ENCODE measurements at regions not wholly inside any gene's neighbourhood (a gene's known extent, or its start where the extent isn't known, plus 50 kb on each side); places are given as distances from the start of the nearest gene placed in this dataset.
"Not testable (repeated sequence)": the region's sequence is repeated elsewhere in the genome, so short reads cannot be mapped to it uniquely, and the experiment has no call there.

GRCh38 chr5:136455409-136455808 is 90.1 kb upstream of the TRPC7 start:
- intact Hi-C loops (cut with micrococcal nuclease), result no loop called here
- no peak for DNase-seq
- peaks cover 0 to 6% (median 0%) of the 10 kb centered on the region in 8 donors for H3K9me3 Mint-ChIP-seq
- H3K4me1 ChIP-seq (ENCODE audit: insufficient read depth, low read length), result no peaks in the 10 kb centered on the region
- H3K27me3 ChIP-seq (ENCODE audit: insufficient read depth, low read length), result no peaks in the 10 kb centered on the region
- H3K27ac Mint-ChIP-seq, result no peak overlapping the region
- H3K36me3 ChIP-seq (ENCODE audit: insufficient read depth, low read length), result no peaks in the 10 kb centered on the region
- ChIA-PET CTCF (ENCODE audit: partially characterized antibody) (no interaction called here), POLR2A (ENCODE audit: partially characterized antibody) (no interaction called here)
- H3K4me1 Mint-ChIP-seq, result no peaks in the 10 kb centered on the region
- no peak overlapping the region for H3K4me3 Mint-ChIP-seq
- no peak overlapping the region for H3K4me3 ChIP-seq (ENCODE audit: low read length in 2 of 2)
- no peak overlapping the region for H3K27ac ChIP-seq (ENCODE audit: low read depth, low read length)
- no peaks in the 10 kb centered on the region for H3K27me3 Mint-ChIP-seq
- no peaks in the 10 kb centered on the region for H3K36me3 Mint-ChIP-seq
- no peaks in the 10 kb centered on the region for H3K9me3 ChIP-seq (ENCODE audit: control insufficient read depth in 1 of 2, low read length in 2 of 2)

GRCh38 chr5:136453986-136454758 is 88.8 kb upstream of the TRPC7 start:
- POLR2A ChIA-PET (ENCODE audit: partially characterized antibody), result interaction anchor here (0.6 kb wide), 1 partner anchor 33 kb away, joined by 3 read pairs; no protein-coding TSS in a partner anchor
- CTCF ChIA-PET (ENCODE audit: partially characterized antibody), result no interaction called here

GRCh38 chr5:136453199-136453598 is 87.9 kb upstream of the TRPC7 start:
- Histone ChIP-seq H3K9me3 (ENCODE audit: control insufficient read depth in 1 of 2, low read length in 2 of 2) (no peaks in the 10 kb centered on the region), H3K27ac (ENCODE audit: low read depth, low read length) (no peak overlapping the region), H3K27me3 (ENCODE audit: insufficient read depth, low read length) (no peaks in the 10 kb centered on the region), H3K4me1 (ENCODE audit: insufficient read depth, low read length) (no peaks in the 10 kb centered on the region), H3K4me3 (ENCODE audit: low read length in 2 of 2) (no peak overlapping the region), H3K36me3 (ENCODE audit: insufficient read depth, low read length) (no peaks in the 10 kb centered on the region)
- ChIA-PET POLR2A (ENCODE audit: partially characterized antibody) (no interaction called here), CTCF (ENCODE audit: partially characterized antibody) (no interaction called here)
- H3K27me3 Mint-ChIP-seq, result no peaks in the 10 kb centered on the region
- intact Hi-C loops (cut with micrococcal nuclease), result no loop called here
- peaks cover 0 to 15% (median 0%) of the 10 kb centered on the region in 8 donors for H3K9me3 Mint-ChIP-seq
- DNase-seq, result no peak
- H3K36me3 Mint-ChIP-seq, result no peaks in the 10 kb centered on the region
- no peak overlapping the region for H3K27ac Mint-ChIP-seq
- no peaks in the 10 kb centered on the region for H3K4me1 Mint-ChIP-seq
- H3K4me3 Mint-ChIP-seq, result no peak overlapping the region

More at GRCh38 chr5:136453986-136454758, 88.8 kb upstream of the TRPC7 start:
- intact Hi-C loops (cut with micrococcal nuclease), result no loop called here
- no peak overlapping the region for H3K4me3 ChIP-seq (ENCODE audit: low read length in 2 of 2)
- Mint-ChIP-seq H3K4me3 (no peak overlapping the region), H3K4me1 (no peaks in the 10 kb centered on the region), H3K9me3 (peaks cover 0 to 12% (median 0%) of the 10 kb centered on the region in 8 donors), H3K36me3 (no peaks in the 10 kb centered on the region), H3K27me3 (no peaks in the 10 kb centered on the region), H3K27ac (no peak overlapping the region)
- no peaks in the 10 kb centered on the region for H3K36me3 ChIP-seq (ENCODE audit: insufficient read depth, low read length)
- H3K9me3 ChIP-seq (ENCODE audit: control insufficient read depth in 1 of 2, low read length in 2 of 2), result no peaks in the 10 kb centered on the region
- DNase-seq, result no peak
- H3K4me1 ChIP-seq (ENCODE audit: insufficient read depth, low read length), result no peaks in the 10 kb centered on the region
- H3K27ac ChIP-seq (ENCODE audit: low read depth, low read length), result no peak overlapping the region
- no peaks in the 10 kb centered on the region for H3K27me3 ChIP-seq (ENCODE audit: insufficient read depth, low read length)

- CTCF ChIA-PET (ENCODE audit: partially characterized antibody); POLR2A ChIA-PET (ENCODE audit: partially characterized antibody); H3K9me3 ChIP-seq (ENCODE audit: control insufficient read depth in 1 of 2, low read length in 2 of 2); DNase-seq; H3K36me3 Mint-ChIP-seq; H3K36me3 ChIP-seq (ENCODE audit: insufficient read depth, low read length); H3K4me1 ChIP-seq (ENCODE audit: insufficient read depth, low read length); H3K27ac Mint-ChIP-seq; H3K4me3 ChIP-seq (ENCODE audit: low read length in 2 of 2); H3K4me1 Mint-ChIP-seq; H3K27me3 ChIP-seq (ENCODE audit: insufficient read depth, low read length); H3K27me3 Mint-ChIP-seq; H3K27ac ChIP-seq (ENCODE audit: low read depth, low read length); H3K4me3 Mint-ChIP-seq; intact Hi-C loops (cut with micrococcal nuclease): not testable (repeated sequence)
- H3K9me3 Mint-ChIP-seq, result peaks cover 0 to 15% (median 2%) of the 10 kb centered on the region in 8 donors
Measured at GRCh38 chr5:136447576-136447975, 82.2 kb upstream of the TRPC7 start.

GRCh38 chr5:136446565-136446964 is 81.2 kb upstream of the TRPC7 start:
- H3K4me3 Mint-ChIP-seq, result no peak overlapping the region
- no peaks in the 10 kb centered on the region for H3K27me3 Mint-ChIP-seq
- intact Hi-C loops (cut with micrococcal nuclease), result no loop called here
- H3K4me1 Mint-ChIP-seq, result no peaks in the 10 kb centered on the region
- no peaks in the 10 kb centered on the region for H3K27me3 ChIP-seq (ENCODE audit: insufficient read depth, low read length)
- no peaks in the 10 kb centered on the region for H3K9me3 ChIP-seq (ENCODE audit: control insufficient read depth in 1 of 2, low read length in 2 of 2)
- H3K36me3 Mint-ChIP-seq, result no peaks in the 10 kb centered on the region
- no peak overlapping the region for H3K27ac Mint-ChIP-seq
- no peaks in the 10 kb centered on the region for H3K36me3 ChIP-seq (ENCODE audit: insufficient read depth, low read length)
- H3K27ac ChIP-seq (ENCODE audit: low read depth, low read length), result no peak overlapping the region
- no peaks in the 10 kb centered on the region for H3K4me1 ChIP-seq (ENCODE audit: insufficient read depth, low read length)
- no peak for DNase-seq
- H3K9me3 Mint-ChIP-seq, result peaks cover 0 to 15% (median 2%) of the 10 kb centered on the region in 8 donors
- ChIA-PET CTCF (ENCODE audit: partially characterized antibody) (no interaction called here), POLR2A (ENCODE audit: partially characterized antibody) (no interaction called here)
- no peak overlapping the region for H3K4me3 ChIP-seq (ENCODE audit: low read length in 2 of 2)

GRCh38 chr5:136444099-136444498 is 78.8 kb upstream of the TRPC7 start:
- H3K9me3 Mint-ChIP-seq, result peaks cover 0 to 11% (median 2%) of the 10 kb centered on the region in 8 donors
- POLR2A ChIA-PET (ENCODE audit: partially characterized antibody); H3K36me3 ChIP-seq (ENCODE audit: insufficient read depth, low read length): not testable (repeated sequence)

GRCh38 chr5:136439367-136439766 is 74.0 kb upstream of the TRPC7 start:
- no peak for DNase-seq
- no peak overlapping the region for H3K27ac Mint-ChIP-seq
- CTCF ChIA-PET (ENCODE audit: partially characterized antibody), result no interaction called here
- Histone ChIP-seq H3K4me1 (ENCODE audit: insufficient read depth, low read length) (no peaks in the 10 kb centered on the region), H3K27ac (ENCODE audit: low read depth, low read length) (no peak overlapping the region), H3K27me3 (ENCODE audit: insufficient read depth, low read length) (no peaks in the 10 kb centered on the region), H3K36me3 (ENCODE audit: insufficient read depth, low read length) (no peaks in the 10 kb centered on the region), H3K9me3 (ENCODE audit: control insufficient read depth in 1 of 2, low read length in 2 of 2) (no peaks in the 10 kb centered on the region), H3K4me3 (ENCODE audit: low read length in 2 of 2) (no peak overlapping the region)
- H3K4me3 Mint-ChIP-seq, result no peak overlapping the region
- intact Hi-C loops (cut with micrococcal nuclease), result no loop called here
- POLR2A ChIA-PET (ENCODE audit: partially characterized antibody), result no interaction called here
- peaks cover 0 to 15% (median 4%) of the 10 kb centered on the region in 8 donors for H3K9me3 Mint-ChIP-seq
- H3K36me3 Mint-ChIP-seq, result no peaks in the 10 kb centered on the region
- no peaks in the 10 kb centered on the region for H3K27me3 Mint-ChIP-seq
- H3K4me1 Mint-ChIP-seq, result no peaks in the 10 kb centered on the region

More at GRCh38 chr5:136444099-136444498, 78.8 kb upstream of the TRPC7 start:
- H3K27ac Mint-ChIP-seq; DNase-seq; CTCF ChIA-PET (ENCODE audit: partially characterized antibody); H3K4me1 ChIP-seq (ENCODE audit: insufficient read depth, low read length); H3K27me3 ChIP-seq (ENCODE audit: insufficient read depth, low read length); H3K4me3 Mint-ChIP-seq; H3K9me3 ChIP-seq (ENCODE audit: control insufficient read depth in 1 of 2, low read length in 2 of 2); H3K27ac ChIP-seq (ENCODE audit: low read depth, low read length); H3K36me3 Mint-ChIP-seq; H3K27me3 Mint-ChIP-seq; H3K4me3 ChIP-seq (ENCODE audit: low read length in 2 of 2); intact Hi-C loops (cut with micrococcal nuclease); H3K4me1 Mint-ChIP-seq: not testable (repeated sequence)
